ENCODE measurements at regions not wholly inside any gene's neighbourhood (a gene's known extent, or its start where the extent isn't known, plus 50 kb on each side); places are given as distances from the start of the nearest gene placed in this dataset.

GRCh38 chr5:56493766-56494165, 260.6 kb upstream of the ANKRD55 start:
- no peak for DNase-seq (ENCODE audit: low read depth in 1 of 2, low spot score in 1 of 2)

GRCh38 chr5:56493308-56493707, 260.2 kb upstream of the ANKRD55 start:
- no peak for DNase-seq (ENCODE audit: low read depth in 1 of 2, low spot score in 1 of 2)

- no peak for DNase-seq (ENCODE audit: low read depth in 1 of 2, low spot score in 1 of 2)
These were observed 259.7 kb upstream of the ANKRD55 start for GRCh38 chr5:56492812-56493211.

GRCh38 chr5:56490971-56491468, 257.9 kb upstream of the ANKRD55 start:
- DNase-seq (ENCODE audit: low read depth in 1 of 2, low spot score in 1 of 2) = no peak

- no peak for DNase-seq (ENCODE audit: low read depth in 1 of 2, low spot score in 1 of 2)
These were observed 256.1 kb upstream of the ANKRD55 start for GRCh38 chr5:56489272-56489671.

GRCh38 chr5:56487528-56488115, 254.5 kb upstream of the ANKRD55 start:
- no peak for DNase-seq (ENCODE audit: low read depth in 1 of 2, low spot score in 1 of 2)

GRCh38 chr5:56482363-56482762, 249.2 kb upstream of the ANKRD55 start:
- DNase-seq (ENCODE audit: low read depth in 1 of 2, low spot score in 1 of 2) = no peak

GRCh38 chr5:56481428-56482357, 248.6 kb upstream of the ANKRD55 start:
- no peak for DNase-seq (ENCODE audit: low read depth in 1 of 2, low spot score in 1 of 2)

- DNase-seq (ENCODE audit: low read depth in 1 of 2, low spot score in 1 of 2) = no peak
These were observed 247.7 kb upstream of the ANKRD55 start for GRCh38 chr5:56480705-56481427.

GRCh38 chr5:56480078-56480704, 247.1 kb upstream of the ANKRD55 start:
- no peak for DNase-seq (ENCODE audit: low read depth in 1 of 2, low spot score in 1 of 2)

GRCh38 chr5:56479696-56480077, 246.6 kb upstream of the ANKRD55 start:
- DNase-seq (ENCODE audit: low read depth in 1 of 2, low spot score in 1 of 2) = no peak

GRCh38 chr5:56479126-56479525, 246.0 kb upstream of the ANKRD55 start:
- no peak for DNase-seq (ENCODE audit: low read depth in 1 of 2, low spot score in 1 of 2)

GRCh38 chr5:56478062-56478461, 244.9 kb upstream of the ANKRD55 start:
- no peak for DNase-seq (ENCODE audit: low read depth in 1 of 2, low spot score in 1 of 2)

GRCh38 chr5:56476487-56476856, 243.3 kb upstream of the ANKRD55 start:
- no peak for DNase-seq (ENCODE audit: low read depth in 1 of 2, low spot score in 1 of 2)

GRCh38 chr5:56475689-56476486, 242.8 kb upstream of the ANKRD55 start:
- no peak for DNase-seq (ENCODE audit: low read depth in 1 of 2, low spot score in 1 of 2)

- DNase-seq (ENCODE audit: low read depth in 1 of 2, low spot score in 1 of 2) = no peak
These were observed 238.6 kb upstream of the ANKRD55 start for GRCh38 chr5:56471707-56472106.

- no peak for DNase-seq (ENCODE audit: low read depth in 1 of 2, low spot score in 1 of 2)
These were observed 236.9 kb upstream of the ANKRD55 start for GRCh38 chr5:56470007-56470406.

- no peak for DNase-seq (ENCODE audit: low read depth in 1 of 2, low spot score in 1 of 2)
These were observed 235.1 kb upstream of the ANKRD55 start for GRCh38 chr5:56468277-56468676.

GRCh38 chr5:56467176-56467717, 234.1 kb upstream of the ANKRD55 start:
- DNase-seq (ENCODE audit: low read depth in 1 of 2, low spot score in 1 of 2) = no peak

GRCh38 chr5:56466136-56466816, 233.1 kb upstream of the ANKRD55 start:
- no peak for DNase-seq (ENCODE audit: low read depth in 1 of 2, low spot score in 1 of 2)

Data from stimulated activated CD4-positive, alpha-beta T cell treated with anti-CD3 and anti-CD28 coated beads, Interleukin-15, amount 100 ng/mL, for 1 hour (primary cell).